Upper lobe of left lung (tissue), 4 donors: ENCODE measurements at regions not wholly inside any gene's neighbourhood (a gene's known extent, or its start where the extent isn't known, plus 50 kb on each side); places are given as distances from the start of the nearest gene placed in this dataset.

Experiments
- CTCF ChIP-seq, 6 experiments: fragments of 450-650 bp in 4 of 6; fragments of 200-600 bp in 2 of 6; sonication (generic) in 2 of 6; IDR thresholded peaks; one replicate each; pipeline ENCODE4 v1.5.1; 2016 to 2019; ENCODE audit warnings: antibody characterized with exemption in 6 of 6
- EP300 ChIP-seq, 4 donors: sonication (generic); formaldehyde crosslinking; IDR thresholded peaks; one replicate each; pipeline ENCODE4 v1.5.1; 2017; ENCODE audit warnings: antibody characterized with exemption in 4 of 4, control low read depth in 2 of 4
- POLR2AphosphoS5 ChIP-seq, 2 donors: sonication (generic); formaldehyde crosslinking; IDR thresholded peaks; one replicate each; pipeline ENCODE4 v1.5.1; 2017; ENCODE audit warnings: antibody characterized with exemption in 2 of 2

GRCh38 chr11:106276859-106277436 lies 199.5 kb downstream of the AASDHPPT start:
- TF ChIP-seq POLR2AphosphoS5 (IDR thresholded peaks at IDR 0.05) (no peak), CTCF (IDR thresholded peaks at IDR 0.05) (no peak), EP300 (IDR thresholded peaks at IDR 0.05) (no peak)
